BE2C (cell line): ENCODE measurements at regions not wholly inside any gene's neighbourhood (a gene's known extent, or its start where the extent isn't known, plus 50 kb on each side); places are given as distances from the start of the nearest gene placed in this dataset.

Experiments used
- DNase-seq: peaks from one replicate; pipeline ENCODE4 v3.0.0-alpha.2; 2020
- H3K27me3 ChIP-seq: fragments of 250-450 bp; sonication (Bioruptor Pico); 2 replicates; pipeline ENCODE4 v1.5.1; 2020; ENCODE audit warnings: mild to moderate bottlenecking
- H3K36me3 ChIP-seq: fragments of 250-450 bp; sonication (Bioruptor Pico); 2 replicates; pipeline ENCODE4 v1.5.1; 2020; ENCODE audit warnings: mild to moderate bottlenecking
- H3K4me1 ChIP-seq: fragments of 250-450 bp; sonication (Bioruptor Pico); 2 replicates; pipeline ENCODE4 v1.5.1; 2020
- H3K4me3 ChIP-seq: 2 replicates; pipeline ENCODE4 v1.5.1; 2011; ENCODE audit warnings: low read depth, low read length
- H3K9me3 ChIP-seq: fragments of 250-450 bp; sonication (Bioruptor Pico); 2 replicates; pipeline ENCODE4 v1.5.1; 2020
- CTCF ChIP-seq: IDR thresholded peaks from 2 replicates; pipeline ENCODE4 v1.5.1; 2012; ENCODE audit warnings: mild to moderate bottlenecking, low read depth, low read length

GRCh38 chr2:145593280-145593679, 1073.4 kb upstream of the ZEB2 start:
- no peak for TF ChIP-seq CTCF
- no peak for DNase-seq
- no peaks in the 10 kb centered on the region for H3K9me3 ChIP-seq
- no peak overlapping the region for H3K4me3 ChIP-seq
- no peaks in the 10 kb centered on the region for H3K4me1 ChIP-seq
- H3K36me3 ChIP-seq: no peaks in the 10 kb centered on the region
- no peaks in the 10 kb centered on the region for H3K27me3 ChIP-seq

- no peak for TF ChIP-seq CTCF
- no peaks in the 10 kb centered on the region for H3K4me1 ChIP-seq
- no peak overlapping the region for H3K4me3 ChIP-seq
- no peaks in the 10 kb centered on the region for H3K27me3 ChIP-seq
- no peak for DNase-seq
- no peaks in the 10 kb centered on the region for H3K9me3 ChIP-seq
- no peaks in the 10 kb centered on the region for H3K36me3 ChIP-seq
These were observed 1072.4 kb upstream of the ZEB2 start for GRCh38 chr2:145592361-145592760.

- no peak for DNase-seq
- Histone ChIP-seq H3K27me3 (no peaks in the 10 kb centered on the region), H3K4me1 (no peaks in the 10 kb centered on the region), H3K4me3 (no peak overlapping the region), H3K9me3 (no peaks in the 10 kb centered on the region), H3K36me3 (no peaks in the 10 kb centered on the region)
- TF ChIP-seq CTCF: no peak
These were observed 1071.3 kb upstream of the ZEB2 start for GRCh38 chr2:145591109-145591809.

- Histone ChIP-seq H3K36me3 (no peaks in the 10 kb centered on the region), H3K27me3 (no peaks in the 10 kb centered on the region), H3K4me3 (no peak overlapping the region), H3K9me3 (no peaks in the 10 kb centered on the region), H3K4me1 (no peaks in the 10 kb centered on the region)
- no peak for TF ChIP-seq CTCF
- no peak for DNase-seq
These were observed 1068.0 kb upstream of the ZEB2 start for GRCh38 chr2:145587922-145588321.

GRCh38 chr2:145584353-145584752, 1064.4 kb upstream of the ZEB2 start:
- H3K4me3 ChIP-seq: no peak overlapping the region
- no peaks in the 10 kb centered on the region for H3K36me3 ChIP-seq
- H3K9me3 ChIP-seq: no peaks in the 10 kb centered on the region
- H3K4me1 ChIP-seq: no peaks in the 10 kb centered on the region
- TF ChIP-seq CTCF: no peak
- no peak for DNase-seq
- no peaks in the 10 kb centered on the region for H3K27me3 ChIP-seq

GRCh38 chr2:145573608-145574007, 1053.7 kb upstream of the ZEB2 start:
- H3K4me3 ChIP-seq: no peak overlapping the region
- H3K9me3 ChIP-seq: no peaks in the 10 kb centered on the region
- H3K36me3 ChIP-seq: no peaks in the 10 kb centered on the region
- no peak for DNase-seq
- H3K27me3 ChIP-seq: no peaks in the 10 kb centered on the region
- no peak for TF ChIP-seq CTCF
- no peaks in the 10 kb centered on the region for H3K4me1 ChIP-seq
